Ishikawa (cell line): ENCODE measurements at regions not wholly inside any gene's neighbourhood (a gene's known extent, or its start where the extent isn't known, plus 50 kb on each side); places are given as distances from the start of the nearest gene placed in this dataset.

Source experiments
- CEBPB ChIP-seq: IDR thresholded peaks from 2 replicates; pipeline ENCODE4 v1.6.1; 2012
- CREB1 ChIP-seq: IDR thresholded peaks from 2 replicates; pipeline ENCODE4 v1.6.1; 2012; ENCODE audit warnings: low read depth
- EGR1 ChIP-seq: IDR thresholded peaks from 2 replicates; pipeline ENCODE4 v1.6.1; 2012
- EP300 ChIP-seq: IDR thresholded peaks from 2 replicates; pipeline ENCODE4 v1.6.1; 2012; ENCODE audit warnings: borderline replicate concordance
- FOXM1 ChIP-seq: IDR thresholded peaks from 2 replicates; pipeline ENCODE4 v1.6.1; 2012; ENCODE audit warnings: low read depth, borderline replicate concordance
- MAX ChIP-seq: IDR thresholded peaks from 2 replicates; pipeline ENCODE4 v1.6.1; 2012
- NFIC ChIP-seq: IDR thresholded peaks from 2 replicates; pipeline ENCODE4 v1.6.1; 2012
- RAD21 ChIP-seq: IDR thresholded peaks from 2 replicates; pipeline ENCODE4 v1.6.1; 2012; ENCODE audit warnings: low read depth
- REST ChIP-seq: IDR thresholded peaks from 2 replicates; pipeline ENCODE4 v1.6.1; 2012; ENCODE audit warnings: low read depth, mild to moderate bottlenecking
- TAF1 ChIP-seq: IDR thresholded peaks from 2 replicates; pipeline ENCODE4 v1.6.1; 2012; ENCODE audit warnings: low read depth, mild to moderate bottlenecking
- TCF12 ChIP-seq: IDR thresholded peaks from 2 replicates; pipeline ENCODE4 v1.6.1; 2012; ENCODE audit warnings: low read depth
- TEAD4 ChIP-seq: IDR thresholded peaks from 2 replicates; pipeline ENCODE4 v1.6.1; 2012
- USF1 ChIP-seq: IDR thresholded peaks from 2 replicates; pipeline ENCODE4 v1.6.1; 2012
- YY1 ChIP-seq: IDR thresholded peaks from 2 replicates; pipeline ENCODE4 v1.6.1; 2012; ENCODE audit warnings: low read depth
- ZBTB7A ChIP-seq: IDR thresholded peaks from 2 replicates; pipeline ENCODE4 v1.6.1; 2012; ENCODE audit warnings: low read depth

- TF ChIP-seq CEBPB (no peak), EGR1 (no peak), TCF12 (no peak), CREB1 (no peak), YY1 (no peak), RAD21 (no peak), EP300 (no peak), TAF1 (no peak), MAX (no peak), ZBTB7A (no peak)
These were observed 126.8 kb upstream of the SUCLG2 start for GRCh38 chr3:67781218-67781617.

GRCh38 chr3:67774676-67775075 is 120.3 kb upstream of the SUCLG2 start:
- TF ChIP-seq CREB1, result no peak
- TF ChIP-seq EP300, result no peak
- TF ChIP-seq TAF1, result no peak
- no peak for TF ChIP-seq ZBTB7A
- TF ChIP-seq USF1, result no peak
- TF ChIP-seq YY1, result no peak
- TF ChIP-seq MAX, result no peak
- TF ChIP-seq TCF12, result no peak
- TF ChIP-seq CEBPB, result no peak
- TF ChIP-seq NFIC, result no peak
- TF ChIP-seq FOXM1, result no peak
- no peak for TF ChIP-seq EGR1
- TF ChIP-seq REST, result no peak
- no peak for TF ChIP-seq RAD21
- no peak for TF ChIP-seq TEAD4

- TF ChIP-seq REST (no peak), MAX (no peak), CREB1 (no peak), TAF1 (no peak), TCF12 (no peak), USF1 (no peak), EP300 (no peak), EGR1 (no peak), ZBTB7A (no peak), CEBPB (no peak), NFIC (no peak)
These were observed 111.2 kb upstream of the SUCLG2 start for GRCh38 chr3:67765575-67765974.

GRCh38 chr3:67745296-67745695 is 90.9 kb upstream of the SUCLG2 start:
- TF ChIP-seq EGR1 (no peak), REST (no peak), TCF12 (no peak), EP300 (no peak), MAX (no peak), FOXM1 (no peak), TEAD4 (no peak), YY1 (no peak)
